GM21619 (cell line): ENCODE measurements at regions not wholly inside any gene's neighbourhood (a gene's known extent, or its start where the extent isn't known, plus 50 kb on each side); places are given as distances from the start of the nearest gene placed in this dataset.

ENCODE experiments used
- ATAC-seq: cut with Tn5 transposase; IDR thresholded peaks from one replicate; pipeline ENCODE4 v1.9.1; 2021; ENCODE audit not compliant: unreplicated experiment

- ATAC-seq = no peak
These were observed 175.2 kb upstream of the SPATS2L start for GRCh38 chr2:200131307-200131706.

GRCh38 chr2:200135082-200135481 lies 171.4 kb upstream of the SPATS2L start:
- no peak for ATAC-seq

GRCh38 chr2:200136655-200137054 lies 169.8 kb upstream of the SPATS2L start:
- no peak for ATAC-seq

DNA sequence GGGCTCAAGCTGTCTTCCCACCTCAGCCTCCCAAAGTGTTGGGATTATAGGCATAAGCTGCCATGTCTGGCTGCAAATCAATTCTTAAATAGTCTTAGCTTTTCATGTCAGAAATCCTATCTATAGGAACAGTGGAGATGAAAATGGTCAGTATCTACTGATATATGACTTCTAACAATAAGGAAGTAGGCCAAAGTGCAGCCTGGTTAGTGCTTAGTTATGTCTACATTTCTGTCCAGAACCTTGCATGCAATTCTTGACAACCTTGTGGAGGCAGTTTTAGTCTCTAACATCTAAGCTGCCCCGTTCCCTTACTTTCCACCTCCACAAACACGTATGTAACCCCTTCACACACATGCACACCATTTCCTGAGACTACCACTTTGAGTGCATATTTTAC lies 169.2 kb upstream of the SPATS2L start:
- no peak for ATAC-seq

DNA sequence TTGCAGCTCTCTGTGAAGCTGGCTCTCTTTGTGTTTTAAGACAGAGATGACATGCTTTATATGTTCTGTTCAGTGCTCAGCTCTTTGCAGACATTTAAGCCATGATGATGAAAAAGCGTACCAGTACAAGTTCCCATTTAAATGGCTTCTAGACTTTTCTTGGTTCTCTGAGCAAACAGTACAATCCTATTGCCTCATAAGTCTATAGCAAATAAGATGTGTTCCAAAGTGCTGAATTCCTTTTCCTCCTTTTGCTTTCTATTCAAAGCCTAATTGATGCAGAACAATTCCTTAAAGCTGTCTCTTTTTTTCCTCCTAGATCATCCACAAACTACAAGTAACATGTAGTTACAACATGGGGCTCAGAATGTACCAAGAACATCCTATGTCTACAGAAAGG lies 168.8 kb upstream of the SPATS2L start:
- ATAC-seq = no peak

GRCh38 chr2:200138391-200139124 lies 167.9 kb upstream of the SPATS2L start:
- no peak for ATAC-seq

GRCh38 chr2:200144571-200144970 lies 161.9 kb upstream of the SPATS2L start:
- ATAC-seq = no peak

GRCh38 chr2:200146501-200146900 lies 160.0 kb upstream of the SPATS2L start:
- no peak for ATAC-seq

DNA sequence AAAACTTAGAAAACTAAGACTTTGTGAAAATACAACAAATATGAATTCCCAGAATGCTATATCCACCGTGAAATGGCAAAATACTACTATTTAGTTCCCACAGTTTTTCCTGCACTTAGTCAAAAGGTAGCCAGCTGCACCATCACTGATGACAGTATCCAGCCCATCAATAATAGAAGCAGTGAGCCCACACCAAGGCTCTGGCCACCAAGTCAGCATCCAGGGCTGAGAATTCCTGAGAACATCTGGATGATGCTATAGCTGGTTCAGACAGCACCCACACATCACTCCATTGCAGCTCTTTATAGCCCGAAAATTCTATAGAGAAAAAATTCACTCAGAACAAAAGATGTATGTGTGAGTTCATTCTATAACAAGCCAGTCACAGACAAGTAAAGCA lies 159.1 kb upstream of the SPATS2L start:
- ATAC-seq = no peak

GRCh38 chr2:200148366-200148765 lies 158.1 kb upstream of the SPATS2L start:
- ATAC-seq = no peak

DNA sequence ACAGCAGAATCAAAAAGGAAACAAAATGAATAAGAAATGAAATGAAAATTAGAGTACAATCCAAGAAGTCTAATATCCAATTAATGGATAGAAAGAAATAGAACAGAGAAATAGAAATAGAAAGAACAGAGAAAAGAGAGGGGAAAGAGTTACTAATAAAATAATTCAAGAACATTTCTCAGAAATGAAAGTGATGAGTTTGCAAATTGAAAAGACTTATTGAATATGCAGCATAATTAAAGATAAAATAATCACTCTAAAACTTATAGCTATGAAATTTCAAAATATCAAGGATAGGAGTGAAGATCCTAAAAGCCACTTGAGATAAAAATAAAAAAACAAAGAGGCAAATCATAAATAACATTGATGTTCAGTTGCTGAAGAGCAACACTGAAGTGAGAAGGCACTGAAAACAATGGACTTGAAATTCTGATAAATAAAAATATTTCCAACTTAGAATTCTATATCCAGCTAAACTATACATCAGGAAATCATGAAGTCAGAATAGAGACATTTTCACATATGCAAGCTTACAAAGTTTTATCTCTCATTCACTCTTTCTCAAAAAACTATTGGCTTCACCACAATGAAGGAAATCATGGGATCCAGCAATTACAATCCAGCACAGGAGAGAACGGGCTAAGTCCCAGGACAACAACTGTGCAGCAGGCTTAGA lies 155.9 kb upstream of the SPATS2L start:
- ATAC-seq = no peak

- no peak for ATAC-seq
These were observed 150.8 kb upstream of the SPATS2L start for GRCh38 chr2:200155652-200156051.

- ATAC-seq = no peak
These were observed 150.2 kb upstream of the SPATS2L start for GRCh38 chr2:200156166-200156835.

DNA sequence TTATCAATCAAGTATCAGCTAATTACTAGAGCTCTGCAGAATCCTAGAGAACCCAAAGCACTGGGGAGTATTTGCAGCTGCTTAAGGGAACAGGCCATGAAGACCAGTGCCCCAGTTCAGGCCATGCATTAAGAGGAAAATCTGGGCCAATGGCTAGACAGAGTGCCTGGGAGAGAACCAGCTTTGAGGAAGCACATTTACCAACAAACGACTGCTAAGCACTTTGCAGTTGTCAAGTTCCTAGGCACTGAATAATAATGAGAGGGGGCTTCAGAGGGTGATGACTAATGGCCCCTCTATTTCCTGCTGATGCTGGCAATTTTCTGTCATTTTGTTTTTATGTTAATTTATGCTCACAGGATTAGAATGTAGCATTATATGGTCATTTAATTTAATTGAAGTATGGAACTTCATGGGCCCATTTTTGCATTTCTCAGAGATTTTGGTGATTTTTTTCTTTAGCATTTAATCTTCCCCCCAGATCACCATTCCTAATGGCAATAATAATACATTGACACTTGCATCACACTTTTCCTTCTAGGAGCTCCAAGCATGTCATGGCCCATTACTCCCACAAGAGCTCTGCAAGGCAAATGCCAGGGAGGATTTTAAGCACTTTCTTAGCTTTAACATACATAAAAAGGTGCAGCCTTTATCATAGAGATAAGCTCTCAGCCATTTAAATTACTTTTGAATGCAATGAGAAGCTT lies 147.7 kb upstream of the SPATS2L start:
- no peak for ATAC-seq

DNA sequence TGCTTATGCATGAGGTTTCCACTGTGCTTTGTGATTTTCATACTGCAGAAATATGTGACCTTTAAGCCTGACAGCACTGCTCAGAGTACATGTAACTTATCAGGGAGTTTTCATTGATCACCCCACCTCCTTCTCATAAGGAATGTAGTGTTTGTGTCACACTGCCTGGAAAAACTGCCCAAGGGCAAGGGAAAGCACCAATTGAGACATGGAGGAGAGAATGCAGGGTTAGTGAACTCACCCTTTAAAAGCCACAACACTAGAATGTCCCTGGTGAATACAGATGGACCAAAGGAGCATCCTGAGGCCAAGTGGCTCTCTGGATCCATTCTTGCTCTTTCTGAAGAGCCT lies 147.2 kb upstream of the SPATS2L start:
- no peak for ATAC-seq

DNA sequence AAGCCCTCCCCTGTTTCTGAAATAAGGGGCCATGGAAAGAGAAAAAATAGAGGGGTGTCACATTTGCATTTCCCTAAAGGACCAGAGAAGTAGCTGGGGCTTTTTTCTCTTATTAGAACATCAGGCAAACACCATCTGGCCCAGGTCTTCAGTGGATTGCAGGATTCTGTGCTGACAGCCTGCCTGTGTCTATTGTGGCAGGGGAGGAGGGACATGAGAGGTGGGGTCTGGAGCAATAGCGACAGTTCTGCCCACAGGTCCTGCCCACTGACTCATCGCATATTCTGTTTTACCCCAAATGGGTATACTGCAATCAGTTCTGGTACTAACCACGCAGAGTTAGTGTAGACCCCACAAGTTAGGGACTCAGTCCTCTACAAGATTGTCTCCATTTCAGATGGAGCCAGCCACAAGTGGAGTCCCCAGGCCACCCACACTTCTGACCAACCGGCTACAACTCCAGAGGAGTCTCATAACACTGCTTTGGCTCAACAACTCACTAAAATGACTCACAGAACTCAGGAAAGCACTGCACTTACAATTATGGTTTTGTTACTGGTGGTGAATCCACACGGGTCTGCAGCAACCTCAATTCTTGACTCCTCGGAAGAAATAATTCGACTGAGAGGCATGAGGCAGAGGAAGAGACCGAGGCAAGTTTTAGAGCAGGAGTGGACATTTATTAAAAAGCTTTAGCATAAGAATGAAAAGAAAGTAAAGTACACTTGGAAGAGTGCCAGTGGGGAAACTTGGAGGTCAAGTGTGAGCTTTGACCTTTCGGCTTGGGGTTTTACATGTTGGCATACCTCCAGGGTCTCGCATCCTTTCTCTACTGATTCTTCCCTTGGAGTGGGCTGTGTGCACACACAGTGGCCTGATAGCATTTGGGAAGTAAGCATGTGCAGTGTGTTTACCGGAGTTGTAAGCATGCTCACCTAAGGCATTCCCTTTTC lies 146.4 kb upstream of the SPATS2L start:
- no peak for ATAC-seq

- no peak for ATAC-seq
These were observed 145.0 kb upstream of the SPATS2L start for GRCh38 chr2:200161458-200161857.

GRCh38 chr2:200165687-200166086 lies 140.8 kb upstream of the SPATS2L start:
- ATAC-seq = no peak

DNA sequence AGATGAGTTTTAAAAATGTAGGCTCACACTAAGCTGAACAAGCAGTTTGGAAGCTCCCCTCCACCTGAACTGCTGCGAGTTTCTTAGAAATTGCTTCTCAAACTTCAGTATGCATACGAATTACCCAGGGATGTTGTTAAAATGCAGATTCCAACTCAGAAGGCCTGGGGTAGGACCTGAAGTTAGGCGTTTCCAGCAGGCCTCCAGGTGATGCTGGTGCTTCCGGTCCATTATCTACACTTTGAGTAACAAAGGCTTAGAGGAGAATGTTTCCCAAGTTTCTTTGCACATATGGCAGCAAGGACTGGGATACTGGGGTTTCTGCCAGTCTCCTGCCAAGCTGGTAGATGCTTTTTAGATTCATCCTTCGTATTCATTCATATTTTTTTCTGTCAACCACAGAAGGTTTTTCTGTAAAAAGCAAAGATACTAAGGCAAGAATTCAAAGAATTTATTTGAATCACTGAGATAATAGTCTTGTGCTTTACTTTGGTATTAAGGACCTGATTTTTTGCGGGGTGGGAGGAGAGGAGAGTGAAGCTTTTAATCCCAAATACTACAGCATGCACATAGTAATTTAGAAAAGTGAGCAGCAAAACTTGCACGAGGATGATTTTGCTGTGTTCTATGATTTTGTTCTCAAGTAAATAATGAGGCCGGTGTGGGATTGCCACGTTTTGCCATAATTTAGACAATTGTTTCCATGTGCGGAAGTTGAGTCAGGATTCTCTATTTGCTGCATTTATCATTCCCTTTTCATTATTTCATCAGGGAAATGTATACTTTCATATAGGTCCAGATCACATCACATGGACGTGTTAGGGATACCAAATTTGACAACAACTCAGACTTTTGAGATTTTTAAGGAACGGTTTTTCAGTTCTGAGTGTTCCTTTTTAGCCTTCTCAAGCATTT lies 137.6 kb upstream of the SPATS2L start:
- ATAC-seq = no peak
